ENCODE measurements at regions not wholly inside any gene's neighbourhood (a gene's known extent, or its start where the extent isn't known, plus 50 kb on each side); places are given as distances from the start of the nearest gene placed in this dataset.

DNA sequence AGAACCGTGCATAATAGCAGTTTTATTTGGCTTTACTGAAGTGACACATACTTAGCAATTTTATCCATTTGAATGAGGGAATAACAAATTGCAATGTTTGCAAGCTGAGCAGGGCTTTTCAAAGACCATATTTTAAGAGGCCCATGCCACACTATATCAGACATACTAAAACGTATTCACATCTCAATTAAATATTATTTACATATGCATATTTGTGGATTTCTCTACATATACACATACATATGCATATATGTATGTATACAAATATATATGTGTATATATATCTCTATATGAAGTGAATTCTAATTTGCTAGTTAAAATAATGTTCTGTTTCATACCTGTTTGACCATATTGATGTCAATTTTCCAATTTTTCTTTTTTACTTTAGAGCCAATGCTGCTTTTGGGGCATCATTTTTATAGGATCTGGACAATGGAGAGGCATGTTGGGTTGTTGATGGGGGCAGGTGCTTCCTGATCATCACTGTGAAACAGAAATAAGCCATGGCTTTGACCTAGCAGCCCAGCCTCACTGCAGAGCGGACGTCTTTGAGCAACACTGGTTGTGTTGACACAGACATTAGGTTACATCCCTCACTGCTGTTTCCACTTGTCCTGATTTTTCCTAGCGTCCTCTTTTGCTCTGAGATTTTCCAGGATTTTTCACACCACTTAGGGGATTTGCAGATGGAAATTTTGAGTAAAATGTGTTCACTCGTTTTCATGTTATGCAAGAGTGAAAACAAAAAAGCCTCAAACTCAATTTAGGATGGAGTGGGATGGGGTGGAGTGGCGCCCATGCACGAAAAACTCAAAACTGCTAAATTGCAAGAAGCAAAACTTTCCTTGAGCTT is 56.9 kb downstream of the RDH14 start:
- no peak for DNase-seq (ENCODE audit: low read depth in 3 of 3)

DNA sequence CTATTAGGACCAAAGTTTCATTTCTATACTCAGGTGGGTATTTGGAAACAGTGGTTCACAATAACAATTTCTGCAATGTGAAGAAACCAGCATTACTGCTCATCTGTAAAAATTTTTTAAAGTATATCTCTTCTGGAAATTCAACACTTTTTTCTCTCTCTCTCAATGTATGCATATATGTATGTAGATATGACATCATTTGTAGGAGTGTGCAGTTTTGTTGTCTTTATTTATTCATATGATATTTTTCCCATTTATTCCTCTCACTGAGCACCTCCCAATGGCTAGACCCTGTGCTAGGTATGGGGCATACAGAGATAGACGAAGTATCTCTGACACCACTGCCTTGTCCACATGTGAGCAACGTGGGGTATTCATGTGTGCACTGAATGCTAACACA is 58.3 kb downstream of the RDH14 start:
- DNase-seq (ENCODE audit: low read depth in 3 of 3) = no peak

DNA sequence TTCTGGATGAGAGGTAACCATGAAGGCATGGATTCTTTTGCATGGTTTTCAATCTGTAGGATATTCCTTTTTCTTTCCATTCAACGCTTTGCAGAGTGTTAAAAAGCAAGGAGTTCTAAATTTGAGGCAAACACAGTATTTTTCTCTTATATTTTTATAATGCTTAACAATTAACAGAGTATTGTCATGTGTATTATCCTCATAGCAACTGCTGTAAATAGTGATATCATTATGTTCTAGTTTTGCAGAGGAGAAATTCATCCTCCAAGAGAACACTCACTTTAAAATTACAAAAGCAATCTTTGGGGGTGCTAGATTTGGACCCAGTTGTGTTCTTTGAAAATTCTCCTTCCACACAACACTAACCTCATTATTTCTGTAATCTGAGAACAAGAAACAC is 58.7 kb downstream of the RDH14 start:
- no peak for DNase-seq (ENCODE audit: low read depth in 3 of 3)

DNA sequence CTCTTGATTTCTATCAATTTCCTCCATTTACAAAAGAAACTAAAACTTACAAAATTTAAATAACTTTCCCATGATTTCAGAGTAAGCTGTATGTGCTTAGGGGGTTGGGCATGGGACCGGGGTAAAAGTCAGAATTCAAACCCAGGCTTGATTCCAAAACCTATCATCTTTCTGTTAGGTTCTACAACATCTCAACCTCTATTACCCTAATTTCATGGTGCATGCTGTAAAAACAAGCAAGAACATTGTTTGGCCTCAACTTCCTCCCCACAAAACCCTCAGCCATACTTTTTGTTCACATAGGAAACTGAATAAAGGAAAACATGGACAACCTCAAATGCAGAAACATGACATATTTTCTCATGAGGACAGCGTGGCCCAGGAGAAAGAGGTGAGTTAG is 59.3 kb downstream of the RDH14 start:
- DNase-seq (ENCODE audit: low read depth in 3 of 3) = no peak

DNA sequence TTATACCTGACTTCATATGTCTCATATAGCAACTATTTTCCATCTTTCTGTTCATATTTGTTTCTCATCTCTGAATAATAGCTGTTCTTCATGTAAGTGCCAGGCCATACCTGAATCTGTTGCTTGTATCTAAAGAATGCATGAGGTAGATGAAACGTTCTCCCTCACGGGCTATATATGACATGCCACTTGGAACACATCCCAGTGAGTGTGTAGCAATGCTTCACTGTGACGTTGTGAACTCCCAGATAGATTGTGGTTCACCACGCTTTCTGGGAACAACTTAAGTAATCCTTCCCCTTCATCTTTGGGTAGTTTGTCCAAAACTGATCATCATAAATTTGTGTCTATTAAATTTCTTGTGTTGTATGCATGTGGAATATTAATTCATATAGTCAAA is 60.1 kb downstream of the RDH14 start:
- no peak for DNase-seq (ENCODE audit: low read depth in 3 of 3)

DNA sequence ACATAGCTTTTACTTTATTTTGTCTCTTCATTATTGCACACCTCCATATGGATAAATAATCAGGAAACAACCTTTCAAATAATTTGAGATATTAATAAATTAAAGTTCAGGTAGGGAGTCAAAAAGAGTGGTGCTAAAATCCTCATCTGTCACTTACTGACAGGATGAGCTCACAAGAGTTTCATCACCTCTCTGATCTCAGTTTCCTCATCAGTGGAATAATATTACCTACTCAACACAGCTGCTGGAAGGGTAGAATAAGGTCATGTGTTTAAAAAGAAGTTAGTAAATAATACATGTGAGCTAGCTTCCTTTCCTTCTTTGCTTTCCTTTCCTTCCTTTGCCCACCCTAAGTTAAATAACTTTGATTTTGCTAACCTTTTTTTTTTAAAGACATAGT is 61.9 kb downstream of the RDH14 start:
- DNase-seq (ENCODE audit: low read depth in 3 of 3) = no peak

DNA sequence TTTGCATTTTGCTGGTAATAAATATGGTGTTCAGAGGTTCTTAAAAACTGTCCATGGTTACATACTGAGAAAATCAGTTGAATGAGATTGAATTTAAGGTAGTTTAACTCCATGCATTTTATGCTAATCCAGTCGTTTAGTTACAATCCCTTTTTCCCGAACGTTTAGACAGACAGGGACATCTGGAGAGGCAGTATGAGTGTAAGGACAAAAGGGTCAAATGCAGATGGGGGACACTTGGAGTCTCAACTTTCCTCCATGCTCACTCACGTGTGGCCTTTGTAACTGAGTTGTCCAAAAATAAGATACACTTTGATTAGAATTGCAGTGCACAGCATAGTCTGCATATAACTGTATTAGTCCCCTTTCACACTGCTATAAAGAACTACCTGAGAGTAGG is 63.9 kb downstream of the RDH14 start:
- DNase-seq (ENCODE audit: low read depth in 3 of 3) = no peak

DNA sequence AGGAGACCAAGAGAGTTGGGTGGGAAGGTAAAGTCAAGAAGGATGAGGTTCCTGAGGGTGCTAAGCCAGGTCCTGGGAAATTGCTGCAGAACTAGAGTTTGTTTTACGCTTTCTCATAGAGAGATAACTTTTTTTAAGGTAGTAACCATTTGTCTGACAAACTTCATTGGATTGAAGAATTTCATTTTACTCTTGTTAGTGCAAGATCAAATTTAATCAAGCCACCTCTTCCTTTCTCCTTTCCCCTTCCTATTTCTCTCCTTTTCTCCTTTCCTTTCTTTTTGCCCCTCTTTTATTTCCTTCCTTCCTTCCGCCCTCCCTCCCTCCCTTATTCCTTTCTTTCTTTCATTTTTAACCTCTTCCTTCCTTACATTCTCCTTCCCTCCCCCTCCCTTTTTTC is 65.4 kb downstream of the RDH14 start:
- DNase-seq (ENCODE audit: low read depth in 3 of 3) = no peak

DNA sequence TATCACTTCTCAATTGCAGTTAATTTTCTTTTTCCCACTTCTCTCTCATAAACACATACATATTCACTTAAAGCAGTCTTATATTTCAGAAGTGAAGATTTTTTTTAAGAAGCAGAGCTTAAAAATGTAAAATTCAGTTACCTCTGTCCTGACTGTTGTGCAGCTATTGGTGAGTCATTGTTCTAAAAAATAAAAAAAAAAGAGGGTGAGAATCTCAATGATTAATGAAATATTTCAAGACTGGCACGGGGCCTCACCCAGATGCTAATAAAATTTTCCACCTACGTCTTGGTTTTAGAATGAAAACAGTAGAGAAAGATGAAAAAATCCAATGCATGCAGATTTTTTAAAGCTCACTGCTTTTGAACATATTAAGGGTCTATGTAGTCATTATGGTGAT is 67.7 kb downstream of the RDH14 start:
- DNase-seq (ENCODE audit: low read depth in 3 of 3) = no peak

DNA sequence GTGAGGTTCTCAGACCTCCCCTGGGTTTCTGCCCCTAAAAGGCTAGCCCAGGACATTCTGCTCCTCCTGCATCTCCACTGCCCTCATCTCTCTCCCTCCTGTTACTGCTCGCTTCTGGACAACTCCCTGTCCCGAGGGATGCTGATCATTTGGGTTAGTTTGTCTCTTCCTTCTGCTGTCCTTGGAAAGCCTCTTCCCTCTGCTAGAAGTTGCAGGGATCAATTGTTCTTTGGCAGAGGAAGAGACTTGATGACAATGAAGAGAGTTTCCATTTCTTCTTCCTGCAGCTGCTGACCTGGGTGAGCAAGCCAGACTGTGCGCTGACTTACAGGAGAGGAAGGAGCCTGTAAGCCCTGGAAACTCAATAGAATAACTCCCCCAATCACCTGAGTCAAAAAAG is 68.9 kb downstream of the RDH14 start:
- DNase-seq (ENCODE audit: low read depth in 3 of 3) = no peak

DNA sequence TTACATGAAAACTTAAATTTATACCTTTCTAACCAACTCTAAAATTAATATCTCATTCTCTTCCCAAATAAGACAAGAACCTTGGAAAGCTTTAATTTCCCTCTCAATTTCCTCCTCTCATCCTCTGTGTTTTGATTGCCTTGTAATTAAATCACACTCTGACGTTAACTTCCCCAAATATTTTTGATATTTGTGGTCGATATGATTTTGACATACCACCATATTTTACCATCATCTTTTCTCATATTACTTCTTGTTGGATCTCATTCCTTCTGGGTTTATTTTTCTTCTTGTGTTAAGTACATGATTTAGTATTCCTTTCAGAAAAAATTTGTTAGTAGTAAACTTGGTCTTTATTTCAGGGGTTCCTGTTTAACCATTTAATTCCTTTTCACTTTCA is 69.6 kb downstream of the RDH14 start:
- DNase-seq (ENCODE audit: low read depth in 3 of 3) = no peak

DNA sequence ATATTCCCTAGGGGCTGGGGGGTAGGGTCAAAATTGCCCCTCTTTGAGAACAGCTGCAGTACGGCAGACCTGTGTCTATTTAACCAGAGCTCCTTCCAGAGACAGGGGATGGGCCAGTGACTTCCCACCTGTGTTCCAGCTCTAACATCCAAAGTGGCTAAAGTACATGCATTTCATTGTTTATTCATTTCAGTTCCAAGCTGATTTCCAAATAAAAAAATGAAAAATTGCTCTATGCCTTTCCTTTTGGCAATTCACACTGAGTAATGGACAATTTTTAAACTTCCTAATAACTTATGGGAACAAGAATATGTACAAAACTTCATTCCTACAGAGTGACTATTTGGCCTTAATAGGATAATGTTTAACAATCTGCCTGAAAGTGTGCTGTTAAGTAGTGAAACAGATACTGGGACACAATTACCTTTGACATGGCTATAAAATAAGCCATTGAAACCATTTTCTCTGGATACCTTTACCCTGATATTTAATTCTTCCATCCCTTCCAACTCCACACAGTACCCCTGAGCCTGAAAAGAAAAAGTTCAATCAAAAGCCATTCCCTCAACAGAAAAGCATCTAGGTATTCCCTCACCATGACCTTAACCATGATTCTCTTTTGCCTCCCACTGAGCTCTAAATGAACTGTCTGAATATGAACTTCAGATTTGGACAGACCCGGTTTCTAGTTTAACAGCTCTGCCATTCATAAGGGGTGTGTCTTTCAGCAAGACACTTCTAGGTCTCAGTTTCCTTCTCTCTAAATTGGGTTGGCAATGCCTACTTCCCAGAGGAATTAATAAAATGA is 73.1 kb downstream of the RDH14 start:
- DNase-seq (ENCODE audit: low read depth in 3 of 3) = no peak

DNA sequence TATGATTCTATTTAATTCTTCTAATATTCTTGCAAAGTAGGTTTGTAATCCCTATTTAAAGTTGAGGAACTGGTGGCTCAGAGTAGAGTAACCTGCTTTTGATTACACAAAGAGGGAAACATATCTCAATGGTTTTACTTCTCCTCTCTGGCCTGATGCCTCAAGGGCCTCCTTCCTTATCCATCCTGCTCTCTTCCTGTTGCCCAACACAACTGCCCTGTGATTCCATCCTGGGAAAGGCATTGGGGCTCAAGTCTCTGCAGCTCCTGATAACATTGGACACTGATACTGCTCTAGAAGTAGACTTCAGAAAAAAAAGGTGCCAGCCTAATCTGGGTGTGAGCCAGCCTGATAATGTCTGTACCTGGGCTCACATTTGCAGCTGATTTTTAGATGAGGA is 75.8 kb downstream of the RDH14 start:
- DNase-seq (ENCODE audit: low read depth in 3 of 3) = no peak

DNA sequence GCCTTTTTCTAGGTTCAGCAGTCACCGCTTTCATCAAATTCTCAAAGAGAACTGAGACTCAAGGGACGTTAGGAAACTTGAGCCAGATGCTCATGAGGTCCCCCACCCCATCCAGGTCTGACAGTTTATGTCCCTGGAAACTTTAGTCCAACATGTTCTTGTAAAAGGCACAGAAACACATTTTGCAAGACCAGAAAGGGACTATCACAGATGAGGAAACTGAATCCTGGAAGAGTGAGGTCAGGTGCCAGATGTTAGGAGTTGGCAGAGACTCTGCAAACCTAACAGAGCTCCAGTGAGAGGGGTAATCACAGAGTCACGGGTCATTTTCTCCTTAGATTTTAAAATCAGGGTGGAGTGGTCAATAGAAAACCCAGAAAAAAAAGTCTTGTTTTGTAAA is 76.6 kb downstream of the RDH14 start:
- DNase-seq (ENCODE audit: low read depth in 3 of 3) = no peak

DNA sequence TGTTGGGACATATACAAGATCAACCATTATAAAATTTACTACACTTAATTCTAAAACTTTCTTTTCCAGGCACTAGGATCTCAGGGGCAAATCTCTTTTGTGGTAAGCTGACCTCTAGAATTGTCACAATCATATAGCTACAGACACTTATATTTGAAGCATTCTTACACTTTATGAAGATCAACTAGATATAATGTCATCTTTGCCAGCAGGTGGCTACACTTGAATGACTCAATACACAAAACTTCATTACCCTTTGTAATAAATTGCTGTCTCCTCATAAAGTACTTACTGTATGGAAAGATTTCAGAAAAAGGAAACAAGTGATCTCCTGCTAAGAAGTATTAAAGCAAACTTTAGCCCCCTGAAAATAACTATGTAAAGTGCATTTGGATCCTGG is 77.8 kb downstream of the RDH14 start:
- no peak for DNase-seq (ENCODE audit: low read depth in 3 of 3)

DNA sequence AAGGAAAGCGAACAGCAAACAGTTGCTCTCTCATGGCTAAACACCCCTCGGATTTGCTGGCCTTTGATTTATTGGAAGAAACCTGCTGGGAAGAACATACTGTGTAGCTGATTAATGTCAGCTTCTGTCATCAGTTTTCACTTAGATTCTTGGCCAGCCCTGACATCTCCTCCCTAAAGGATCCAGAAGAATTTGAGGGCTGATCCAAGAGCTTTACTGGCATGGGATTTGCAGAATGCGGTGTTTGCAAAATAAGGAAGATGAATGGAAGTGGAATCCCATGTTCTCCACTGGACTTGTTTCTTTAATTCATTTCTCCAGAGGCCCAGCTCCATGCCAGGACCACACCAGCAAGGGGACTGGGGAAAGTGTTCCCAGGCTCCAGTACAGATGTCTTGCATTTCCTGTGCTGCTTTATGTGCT is 80.5 kb downstream of the RDH14 start:
- no peak for DNase-seq (ENCODE audit: low read depth in 3 of 3)

DNA sequence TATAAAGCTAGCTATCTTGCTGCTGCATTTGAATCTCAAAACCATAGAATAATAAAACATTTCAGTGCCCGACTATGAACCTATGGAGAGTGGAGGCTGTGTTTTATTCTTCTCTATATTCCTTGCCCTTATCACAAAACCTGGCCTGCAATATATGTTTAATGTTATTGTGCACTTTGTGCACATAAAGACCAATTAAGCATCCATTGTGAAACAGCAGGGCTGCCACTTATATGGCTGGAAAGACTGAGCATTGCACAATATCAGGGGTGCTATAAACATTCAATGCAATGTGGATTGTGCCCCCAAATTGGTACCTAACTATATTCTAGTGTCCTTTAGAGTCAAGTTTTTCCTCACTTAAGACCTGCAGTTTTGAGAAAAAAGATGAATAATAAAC is 83.2 kb downstream of the RDH14 start:
- no peak for DNase-seq (ENCODE audit: low read depth in 3 of 3)

DNA sequence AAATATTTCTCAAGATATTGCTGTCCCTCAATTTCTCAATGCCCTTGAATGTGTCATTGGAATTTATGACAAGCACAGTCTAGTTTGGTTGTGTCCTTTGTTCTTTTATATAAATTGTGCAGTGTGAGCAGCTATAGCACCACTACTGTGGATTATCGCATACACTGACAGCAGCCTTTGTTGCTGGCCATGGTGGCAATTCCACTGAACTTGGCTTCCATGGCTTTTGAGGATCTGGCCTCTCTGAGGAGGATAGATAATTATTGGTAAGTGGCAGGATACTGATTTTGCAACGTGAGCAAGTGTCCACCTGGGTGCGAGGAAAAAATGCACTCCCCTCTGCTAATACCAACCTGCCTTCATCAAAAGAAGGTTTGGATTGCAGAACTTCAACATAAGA is 84.0 kb downstream of the RDH14 start:
- no peak for DNase-seq (ENCODE audit: low read depth in 3 of 3)

DNA sequence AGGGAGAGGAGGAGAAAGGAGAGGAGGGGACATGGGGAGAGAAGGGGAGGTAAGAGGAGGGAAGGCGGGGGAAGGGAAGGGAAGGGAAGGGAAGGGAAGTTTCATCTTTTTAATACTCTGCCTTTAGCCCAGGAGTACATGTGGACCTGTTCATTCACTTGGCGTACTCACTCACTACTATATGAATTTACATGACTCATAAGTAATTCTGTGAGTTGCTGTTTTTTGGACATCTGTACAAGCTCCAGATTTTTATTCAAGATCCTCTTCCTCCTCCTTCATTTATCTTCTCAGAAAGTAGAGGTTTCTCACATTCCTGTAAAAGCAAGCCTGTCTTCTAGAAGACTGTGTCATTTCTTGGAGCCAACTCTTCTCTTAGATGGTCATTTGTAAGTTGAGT is 84.6 kb downstream of the RDH14 start:
- no peak for DNase-seq (ENCODE audit: low read depth in 3 of 3)

DNA sequence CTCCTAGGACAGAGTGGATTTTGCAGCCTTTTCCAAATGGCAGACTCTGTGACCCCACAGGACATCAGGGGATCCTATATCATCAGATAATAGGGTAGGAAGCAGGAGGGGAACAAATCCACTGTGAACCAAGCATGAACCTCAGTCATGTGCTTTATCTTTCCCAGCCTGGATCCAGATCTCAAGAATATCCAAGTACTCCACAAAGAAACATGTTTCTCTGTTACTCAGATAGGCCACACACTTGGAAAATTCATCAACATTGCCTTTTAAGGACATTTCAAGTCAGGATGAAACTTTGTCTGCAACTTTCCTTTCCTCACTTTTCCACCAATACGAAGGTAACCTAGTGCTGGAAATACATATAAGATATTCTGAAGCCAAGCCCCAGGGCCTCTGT is 85.8 kb downstream of the RDH14 start:
- DNase-seq (ENCODE audit: low read depth in 3 of 3) = no peak

DNA sequence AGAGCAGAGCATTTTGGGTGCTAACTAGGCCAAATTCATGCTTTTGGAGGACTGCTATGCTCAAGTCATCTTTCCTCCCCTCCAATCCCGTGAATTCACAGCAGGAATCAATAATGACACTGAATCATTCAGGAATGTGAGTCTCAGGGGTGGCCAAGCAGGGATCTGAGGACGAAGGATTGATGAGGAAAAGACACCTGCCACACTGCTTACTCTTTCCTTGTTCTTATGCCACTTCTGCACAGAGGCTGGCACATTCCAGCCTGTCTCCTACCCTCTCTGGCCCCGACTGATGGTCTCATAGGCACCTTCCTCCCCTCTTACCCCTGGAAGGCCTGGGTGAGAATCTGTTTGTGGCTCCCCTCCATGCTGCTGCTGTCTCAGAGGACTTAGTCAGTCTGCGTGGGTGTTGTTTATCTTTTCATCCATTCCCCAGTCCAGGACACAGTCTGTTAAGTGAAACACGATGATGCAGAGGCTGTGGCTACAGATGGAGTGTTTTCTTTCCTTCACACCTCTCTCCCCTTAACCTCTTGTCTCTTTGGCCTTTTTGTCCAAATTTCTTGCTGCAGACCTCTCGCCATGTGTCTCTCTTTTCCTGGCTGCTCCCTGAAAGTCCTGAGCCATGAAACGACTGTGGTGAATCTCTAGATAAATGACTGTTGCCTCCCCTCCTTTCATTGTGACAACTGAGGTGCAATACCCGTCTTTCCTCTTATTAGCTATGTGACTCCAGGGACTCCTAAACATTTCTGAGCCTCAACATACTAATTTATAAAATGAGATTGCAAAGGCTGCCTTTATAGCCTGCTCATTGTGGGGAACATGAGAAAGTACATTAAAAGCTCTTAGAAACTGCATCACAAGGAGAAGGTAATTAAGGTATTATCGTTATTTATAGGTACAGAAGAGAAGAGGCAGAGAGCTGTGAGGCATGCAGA is 86.9 kb downstream of the RDH14 start:
- no peak for DNase-seq (ENCODE audit: low read depth in 3 of 3)

DNA sequence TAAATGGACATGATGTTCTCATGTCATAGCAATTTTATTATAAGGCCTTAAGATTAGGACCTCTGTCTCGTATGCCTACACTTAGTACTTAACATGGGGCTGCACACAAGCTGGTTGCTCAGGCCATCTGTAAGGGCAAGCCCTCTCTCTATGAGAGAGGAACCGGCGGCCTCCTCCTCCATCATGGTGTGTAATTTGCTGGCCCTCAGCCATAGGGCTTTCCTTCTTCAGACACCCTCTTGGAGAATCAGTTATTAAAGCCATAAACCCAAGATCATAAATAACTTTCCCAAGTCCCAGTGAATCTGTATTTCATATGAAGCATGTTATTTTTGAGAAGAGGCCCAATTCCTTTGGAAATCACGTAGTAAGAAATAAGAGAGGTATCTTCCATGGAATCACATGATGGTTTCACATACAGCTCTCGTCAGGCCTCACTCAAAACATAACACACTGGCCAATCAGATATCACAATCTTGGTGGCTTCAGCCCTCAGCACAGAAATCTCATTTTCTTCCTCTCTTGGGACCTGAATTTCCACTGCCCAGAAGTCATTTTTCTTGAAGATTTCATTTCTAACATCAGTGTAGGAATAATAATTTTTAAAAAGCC is 92.6 kb downstream of the RDH14 start:
- no peak for DNase-seq (ENCODE audit: low read depth in 3 of 3)
